ENCODE measurements at regions not wholly inside any gene's neighbourhood (a gene's known extent, or its start where the extent isn't known, plus 50 kb on each side); places are given as distances from the start of the nearest gene placed in this dataset.

DNA sequence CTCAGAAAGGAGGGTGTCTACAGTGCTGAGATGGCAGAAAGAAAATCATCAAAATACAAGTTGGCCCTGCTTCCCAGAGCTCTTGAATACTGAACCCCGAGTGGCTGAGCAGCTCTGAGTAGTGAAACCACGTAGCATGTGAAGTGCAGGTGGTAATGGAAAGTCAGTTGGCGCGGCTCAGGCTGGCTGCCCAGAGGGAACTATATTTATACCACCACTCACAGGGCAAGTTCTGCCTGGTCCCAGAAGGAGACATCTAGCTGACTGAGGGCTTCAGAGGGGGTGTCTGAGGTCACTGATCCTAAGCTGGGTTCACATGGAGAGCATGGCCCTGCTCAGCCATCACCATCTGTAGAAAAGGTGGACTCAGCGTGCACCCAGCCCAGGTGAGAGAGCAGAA is 129.6 kb upstream of the AGBL1 start:
- Histone ChIP-seq H3K36me3 (ENCODE audit: insufficient read depth, low read length) (no peaks in the 10 kb centered on the region), H3K79me2 (ENCODE audit: insufficient read depth, low read length) (no peaks in the 10 kb centered on the region), H4K20me1 (ENCODE audit: insufficient read depth, low read length) (no peaks in the 10 kb centered on the region), H3K27me3 (ENCODE audit: insufficient read depth, low read length) (peaks cover 3% of the 10 kb centered on the region), H3K9me3 (ENCODE audit: insufficient read depth, low read depth, low read length) (no peaks in the 10 kb centered on the region), H2AFZ (ENCODE audit: low read depth, low read length) (no peak overlapping the region), H3K4me1 (ENCODE audit: insufficient read depth, low read length) (no peaks in the 10 kb centered on the region), H3K4me3 (ENCODE audit: insufficient read depth, low read depth, low read length) (no peak overlapping the region), H3K4me2 (ENCODE audit: low read length) (no peak overlapping the region), H3K9ac (ENCODE audit: low read length) (no peak overlapping the region), H3K27ac (ENCODE audit: low read depth, low read length) (no peak overlapping the region)
- Mint-ChIP-seq H3K27me3 (ENCODE audit: low read depth, unreplicated experiment) (peaks cover 15% of the 10 kb centered on the region), H3K4me1 (ENCODE audit: low read depth, unreplicated experiment) (no peaks in the 10 kb centered on the region), H3K9me3 (ENCODE audit: unreplicated experiment) (no peaks in the 10 kb centered on the region), H3K36me3 (ENCODE audit: low read depth, unreplicated experiment) (peaks cover 3% of the 10 kb centered on the region), H3K27ac (ENCODE audit: unreplicated experiment) (no peak overlapping the region), H3K4me3 (ENCODE audit: unreplicated experiment) (no peak overlapping the region)
- TF ChIP-seq, protein P1, sequence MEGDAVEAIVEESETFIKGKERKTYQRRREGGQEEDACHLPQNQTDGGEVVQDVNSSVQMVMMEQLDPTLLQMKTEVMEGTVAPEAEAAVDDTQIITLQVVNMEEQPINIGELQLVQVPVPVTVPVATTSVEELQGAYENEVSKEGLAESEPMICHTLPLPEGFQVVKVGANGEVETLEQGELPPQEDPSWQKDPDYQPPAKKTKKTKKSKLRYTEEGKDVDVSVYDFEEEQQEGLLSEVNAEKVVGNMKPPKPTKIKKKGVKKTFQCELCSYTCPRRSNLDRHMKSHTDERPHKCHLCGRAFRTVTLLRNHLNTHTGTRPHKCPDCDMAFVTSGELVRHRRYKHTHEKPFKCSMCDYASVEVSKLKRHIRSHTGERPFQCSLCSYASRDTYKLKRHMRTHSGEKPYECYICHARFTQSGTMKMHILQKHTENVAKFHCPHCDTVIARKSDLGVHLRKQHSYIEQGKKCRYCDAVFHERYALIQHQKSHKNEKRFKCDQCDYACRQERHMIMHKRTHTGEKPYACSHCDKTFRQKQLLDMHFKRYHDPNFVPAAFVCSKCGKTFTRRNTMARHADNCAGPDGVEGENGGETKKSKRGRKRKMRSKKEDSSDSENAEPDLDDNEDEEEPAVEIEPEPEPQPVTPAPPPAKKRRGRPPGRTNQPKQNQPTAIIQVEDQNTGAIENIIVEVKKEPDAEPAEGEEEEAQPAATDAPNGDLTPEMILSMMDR (IDR thresholded peaks at IDR 0.05; ENCODE audit: insufficient read depth, low read depth, low read length), result no peak
- no peak for TF ChIP-seq EZH2 (IDR thresholded peaks at IDR 0.05; ENCODE audit: insufficient read depth, low read length)
- FAIRE-seq (no peak), DNase-seq (ENCODE audit: low read depth) (no peak)

DNA sequence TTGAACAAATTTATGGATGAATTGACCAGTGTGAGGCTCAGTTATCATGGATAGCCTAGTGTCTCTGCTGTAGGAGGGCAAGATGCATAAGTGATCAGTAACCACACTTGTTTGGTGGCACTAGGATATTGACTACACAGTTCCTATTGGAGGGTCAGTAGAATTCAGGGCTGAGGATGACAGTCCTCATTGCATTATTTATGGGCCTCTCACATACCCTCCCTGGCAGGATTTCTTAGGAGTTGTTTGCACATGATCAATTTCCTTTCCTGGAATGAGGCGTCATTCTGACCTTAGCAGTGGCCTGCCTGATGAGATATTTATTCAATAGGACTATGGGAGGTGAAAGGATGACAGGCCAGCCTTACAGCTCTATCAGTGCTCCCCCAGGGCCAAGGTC is 125.1 kb upstream of the AGBL1 start:
- no peak overlapping the region for H3K27ac ChIP-seq (ENCODE audit: low read depth, low read length)
- DNase-seq (ENCODE audit: low read depth), result no peak

More for the DNA sequence above, 125.1 kb upstream of the AGBL1 start:
- Histone ChIP-seq H3K4me3 (ENCODE audit: insufficient read depth, low read depth, low read length) (no peak overlapping the region), H3K27me3 (ENCODE audit: insufficient read depth, low read length) (no peaks in the 10 kb centered on the region), H2AFZ (ENCODE audit: low read depth, low read length) (no peak overlapping the region), H4K20me1 (ENCODE audit: insufficient read depth, low read length) (no peaks in the 10 kb centered on the region), H3K9me3 (ENCODE audit: insufficient read depth, low read depth, low read length) (peaks cover 3% of the 10 kb centered on the region), H3K9ac (ENCODE audit: low read length) (no peak overlapping the region), H3K4me1 (ENCODE audit: insufficient read depth, low read length) (no peaks in the 10 kb centered on the region), H3K79me2 (ENCODE audit: insufficient read depth, low read length) (no peaks in the 10 kb centered on the region), H3K4me2 (ENCODE audit: low read length) (no peak overlapping the region), H3K36me3 (ENCODE audit: insufficient read depth, low read length) (no peaks in the 10 kb centered on the region)
- no peak for TF ChIP-seq EZH2 (IDR thresholded peaks at IDR 0.05; ENCODE audit: insufficient read depth, low read length)
- TF ChIP-seq, protein P1 (IDR thresholded peaks at IDR 0.05; ENCODE audit: insufficient read depth, low read depth, low read length), result no peak
- Mint-ChIP-seq H3K27me3 (ENCODE audit: low read depth, unreplicated experiment) (peaks cover 7% of the 10 kb centered on the region), H3K4me3 (ENCODE audit: unreplicated experiment) (no peak overlapping the region), H3K27ac (ENCODE audit: unreplicated experiment) (no peak overlapping the region), H3K4me1 (ENCODE audit: low read depth, unreplicated experiment) (peaks cover 11% of the 10 kb centered on the region), H3K9me3 (ENCODE audit: unreplicated experiment) (peaks cover 7% of the 10 kb centered on the region), H3K36me3 (ENCODE audit: low read depth, unreplicated experiment) (no peaks in the 10 kb centered on the region)
- no peak for FAIRE-seq

All from astrocyte (in vitro differentiated cells and primary cell).